ENCODE measurements at regions not wholly inside any gene's neighbourhood (a gene's known extent, or its start where the extent isn't known, plus 50 kb on each side); places are given as distances from the start of the nearest gene placed in this dataset.
"Not testable (repeated sequence)": the region's sequence is repeated elsewhere in the genome, so short reads cannot be mapped to it uniquely, and the experiment has no call there.

- no peaks in the 10 kb centered on the region for H3K9me3 Mint-ChIP-seq (ENCODE audit: insufficient read depth)
- no peak overlapping the region for H3K9ac ChIP-seq (ENCODE audit: low read length)
- intact Hi-C loops (cut with micrococcal nuclease): loop anchor here (1.0 to 5.0 kb wide), 3 partner anchors 49 to 229 kb away; no protein-coding TSS in a partner anchor
- H3K27me3 ChIP-seq (replicated peaks in 1 of 4; ENCODE audit: control extremely low read depth in 1 of 4, control insufficient read depth in 3 of 4, insufficient read depth in 4 of 4, low read length in 3 of 4): no peaks in the 10 kb centered on the region
- H3K4me2 ChIP-seq (replicated peaks; ENCODE audit: low read depth, low read length, poor library complexity, severe bottlenecking): no peak overlapping the region
- peak; percentile 79 for ATAC-seq (ENCODE audit: low read depth)
- H3K4me3 ChIP-seq (ENCODE audit: control extremely low read depth in 1 of 5, extremely low read depth in 1 of 5, insufficient read depth in 1 of 5, low read depth in 2 of 5, low read length in 4 of 5): no peak overlapping the region
- no peaks in the 10 kb centered on the region for H3K79me2 ChIP-seq (ENCODE audit: control insufficient read depth, insufficient read depth, low read length)
- peak; percentile 60 for DNase-seq
- H3K27me3 Mint-ChIP-seq: no peaks in the 10 kb centered on the region
- H3K4me1 Mint-ChIP-seq: peaks cover 6% of the 10 kb centered on the region
- H3K36me3 ChIP-seq (replicated peaks in 1 of 2; ENCODE audit: control extremely low read depth in 1 of 2, control insufficient read depth in 1 of 2, extremely low read depth in 1 of 2, insufficient read depth in 2 of 2, low read length in 1 of 2): no peaks in the 10 kb centered on the region
- CTCF ChIA-PET: interaction anchor here (0.6 to 2.3 kb wide), 11 partner anchors 11 to 128 kb away, joined by 3 to 8 read pairs (median 3); no protein-coding TSS in a partner anchor
- no peak overlapping the region for H3K27ac ChIP-seq (ENCODE audit: low read length in 2 of 2)
- no peak overlapping the region for H2AFZ ChIP-seq (ENCODE audit: insufficient read depth, low read depth, low read length, poor library complexity, severe bottlenecking)
- no peaks in the 10 kb centered on the region for H4K20me1 ChIP-seq (ENCODE audit: control insufficient read depth, insufficient read depth, low read length, poor library complexity, severe bottlenecking)
- TF ChIP-seq EZH2 (IDR thresholded peaks at IDR 0.05; ENCODE audit: borderline replicate concordance, insufficient read depth, low read depth, low read length, poor library complexity, severe bottlenecking): no peak
- peak; percentile 76 for TF ChIP-seq CTCF (IDR thresholded peaks at IDR 0.05)
- POLR2A ChIA-PET: no interaction called here
- H3K4me3 Mint-ChIP-seq: no peak overlapping the region
- no peaks in the 10 kb centered on the region for H3K9me3 ChIP-seq (ENCODE audit: control extremely low read depth in 1 of 3, control insufficient read depth in 2 of 3, insufficient read depth in 1 of 3, low read length in 2 of 3)
- no peak overlapping the region for H3K27ac Mint-ChIP-seq
- H3K4me1 ChIP-seq (ENCODE audit: control insufficient read depth in 2 of 2, insufficient read depth in 2 of 2, low read length in 2 of 2): no peaks in the 10 kb centered on the region
- 100% methylated on average over 1 of the region's 10 CpGs for WGBS (ENCODE audit: insufficient coverage)
Measured at GRCh38 chr1:200258447-200259375, 151.1 kb downstream of the ZNF281 start.

- Histone ChIP-seq H3K27me3 (replicated peaks in 1 of 4; ENCODE audit: control extremely low read depth in 1 of 4, control insufficient read depth in 3 of 4, insufficient read depth in 4 of 4, low read length in 3 of 4) (no peaks in the 10 kb centered on the region), H3K4me2 (replicated peaks; ENCODE audit: low read depth, low read length, poor library complexity, severe bottlenecking) (no peak overlapping the region), H3K9ac (ENCODE audit: low read length) (no peak overlapping the region), H3K4me3 (ENCODE audit: control extremely low read depth in 1 of 5, extremely low read depth in 1 of 5, insufficient read depth in 1 of 5, low read depth in 2 of 5, low read length in 4 of 5) (no peak overlapping the region), H3K4me1 (ENCODE audit: control insufficient read depth in 2 of 2, insufficient read depth in 2 of 2, low read length in 2 of 2) (no peaks in the 10 kb centered on the region), H3K27ac (ENCODE audit: low read length in 2 of 2) (no peak overlapping the region), H3K79me2 (ENCODE audit: control insufficient read depth, insufficient read depth, low read length) (no peaks in the 10 kb centered on the region), H2AFZ (ENCODE audit: insufficient read depth, low read depth, low read length, poor library complexity, severe bottlenecking) (no peak overlapping the region), H3K9me3 (ENCODE audit: control extremely low read depth in 1 of 3, control insufficient read depth in 2 of 3, insufficient read depth in 1 of 3, low read length in 2 of 3) (no peaks in the 10 kb centered on the region), H3K36me3 (replicated peaks in 1 of 2; ENCODE audit: control extremely low read depth in 1 of 2, control insufficient read depth in 1 of 2, extremely low read depth in 1 of 2, insufficient read depth in 2 of 2, low read length in 1 of 2) (no peaks in the 10 kb centered on the region), H4K20me1 (ENCODE audit: control insufficient read depth, insufficient read depth, low read length, poor library complexity, severe bottlenecking) (no peaks in the 10 kb centered on the region)
- Mint-ChIP-seq H3K9me3 (ENCODE audit: insufficient read depth) (no peaks in the 10 kb centered on the region), H3K27ac (no peak overlapping the region), H3K4me3 (no peak overlapping the region), H3K27me3 (no peaks in the 10 kb centered on the region), H3K4me1 (peaks cover 3% of the 10 kb centered on the region)
- ATAC-seq (ENCODE audit: low read depth): no peak
- 98% methylated on average over 5 of the region's 10 CpGs for WGBS (ENCODE audit: insufficient coverage)
- ChIA-PET CTCF (interaction anchor here (0.9 to 2.3 kb wide), 2 partner anchors 12 to 80 kb away, joined by 3 to 4 read pairs; no protein-coding TSS in a partner anchor), POLR2A (no interaction called here)
- DNase-seq: no peak
- TF ChIP-seq CTCF (IDR thresholded peaks at IDR 0.05): no peak
- no peak for TF ChIP-seq EZH2 (IDR thresholded peaks at IDR 0.05; ENCODE audit: borderline replicate concordance, insufficient read depth, low read depth, low read length, poor library complexity, severe bottlenecking)
- intact Hi-C loops (cut with micrococcal nuclease): loop anchor here (5.0 kb wide), 2 partner anchors 120 to 230 kb away; no protein-coding TSS in a partner anchor
Measured at GRCh38 chr1:200257235-200257634, 152.6 kb downstream of the ZNF281 start.

- H3K79me2 ChIP-seq (ENCODE audit: control insufficient read depth, insufficient read depth, low read length); H3K4me3 Mint-ChIP-seq; H3K27ac Mint-ChIP-seq; H3K36me3 ChIP-seq (replicated peaks in 1 of 2; ENCODE audit: control extremely low read depth in 1 of 2, control insufficient read depth in 1 of 2, extremely low read depth in 1 of 2, insufficient read depth in 2 of 2, low read length in 1 of 2); POLR2A ChIA-PET; H3K27me3 ChIP-seq (replicated peaks in 1 of 4; ENCODE audit: control extremely low read depth in 1 of 4, control insufficient read depth in 3 of 4, insufficient read depth in 4 of 4, low read length in 3 of 4); ATAC-seq (ENCODE audit: low read depth); H4K20me1 ChIP-seq (ENCODE audit: control insufficient read depth, insufficient read depth, low read length, poor library complexity, severe bottlenecking); H3K9me3 ChIP-seq (ENCODE audit: control extremely low read depth in 1 of 3, control insufficient read depth in 2 of 3, insufficient read depth in 1 of 3, low read length in 2 of 3); H3K4me3 ChIP-seq (ENCODE audit: control extremely low read depth in 1 of 5, extremely low read depth in 1 of 5, insufficient read depth in 1 of 5, low read depth in 2 of 5, low read length in 4 of 5); H3K4me2 ChIP-seq (replicated peaks; ENCODE audit: low read depth, low read length, poor library complexity, severe bottlenecking); H3K27me3 Mint-ChIP-seq; H3K9me3 Mint-ChIP-seq (ENCODE audit: insufficient read depth); DNase-seq; H3K4me1 ChIP-seq (ENCODE audit: control insufficient read depth in 2 of 2, insufficient read depth in 2 of 2, low read length in 2 of 2); H3K4me1 Mint-ChIP-seq; H3K9ac ChIP-seq (ENCODE audit: low read length); H2AFZ ChIP-seq (ENCODE audit: insufficient read depth, low read depth, low read length, poor library complexity, severe bottlenecking); H3K27ac ChIP-seq (ENCODE audit: low read length in 2 of 2): not testable (repeated sequence)
- CTCF ChIA-PET: interaction anchor here (1.2 to 1.9 kb wide), 5 partner anchors 8 to 234 kb away, joined by 3 to 6 read pairs (median 4); no protein-coding TSS in a partner anchor
- intact Hi-C loops (cut with micrococcal nuclease): loop anchor here (5.0 kb wide), 2 partner anchors 117 to 233 kb away; no protein-coding TSS in a partner anchor
- WGBS (ENCODE audit: insufficient coverage): 96% methylated on average over 4 of the region's 9 CpGs
Measured at GRCh38 chr1:200254602-200255001, 155.2 kb downstream of the ZNF281 start.
